ENCODE measurements at regions not wholly inside any gene's neighbourhood (a gene's known extent, or its start where the extent isn't known, plus 50 kb on each side); places are given as distances from the start of the nearest gene placed in this dataset.

DNA sequence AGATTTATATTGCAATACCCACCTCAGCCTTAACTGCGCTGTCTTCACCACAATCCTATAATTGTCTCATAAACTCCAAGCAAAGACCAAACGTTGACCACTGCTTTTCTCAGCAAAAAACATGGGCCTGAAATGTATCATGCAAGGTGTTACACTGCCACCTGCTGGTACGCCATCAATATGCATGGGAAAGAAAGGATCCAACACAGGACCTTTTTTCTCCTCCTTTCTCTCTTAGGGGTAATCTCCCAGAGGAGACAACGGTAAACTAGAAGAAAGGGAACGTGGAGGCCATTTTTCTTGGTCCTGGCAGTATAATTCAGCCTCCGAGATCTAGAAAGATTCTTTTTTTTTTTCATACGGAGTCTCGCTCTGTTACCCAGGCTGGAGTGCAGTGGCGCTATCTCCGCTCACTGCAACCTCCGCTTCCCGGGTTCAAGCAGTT lies 79.1 kb upstream of the MPP7 start:
- Histone ChIP-seq H3K4me1 (replicated peaks) (no peaks in the 10 kb centered on the region), H3K36me3 (no peaks in the 10 kb centered on the region), H3K9me3 (no peaks in the 10 kb centered on the region), H3K4me3 (no peak overlapping the region), H3K27me3 (replicated peaks; ENCODE audit: insufficient read depth) (no peaks in the 10 kb centered on the region), H3K27ac (no peak overlapping the region)
- no peak for TF ChIP-seq POLR2A (IDR thresholded peaks at IDR 0.05)
- TF ChIP-seq, protein P1, sequence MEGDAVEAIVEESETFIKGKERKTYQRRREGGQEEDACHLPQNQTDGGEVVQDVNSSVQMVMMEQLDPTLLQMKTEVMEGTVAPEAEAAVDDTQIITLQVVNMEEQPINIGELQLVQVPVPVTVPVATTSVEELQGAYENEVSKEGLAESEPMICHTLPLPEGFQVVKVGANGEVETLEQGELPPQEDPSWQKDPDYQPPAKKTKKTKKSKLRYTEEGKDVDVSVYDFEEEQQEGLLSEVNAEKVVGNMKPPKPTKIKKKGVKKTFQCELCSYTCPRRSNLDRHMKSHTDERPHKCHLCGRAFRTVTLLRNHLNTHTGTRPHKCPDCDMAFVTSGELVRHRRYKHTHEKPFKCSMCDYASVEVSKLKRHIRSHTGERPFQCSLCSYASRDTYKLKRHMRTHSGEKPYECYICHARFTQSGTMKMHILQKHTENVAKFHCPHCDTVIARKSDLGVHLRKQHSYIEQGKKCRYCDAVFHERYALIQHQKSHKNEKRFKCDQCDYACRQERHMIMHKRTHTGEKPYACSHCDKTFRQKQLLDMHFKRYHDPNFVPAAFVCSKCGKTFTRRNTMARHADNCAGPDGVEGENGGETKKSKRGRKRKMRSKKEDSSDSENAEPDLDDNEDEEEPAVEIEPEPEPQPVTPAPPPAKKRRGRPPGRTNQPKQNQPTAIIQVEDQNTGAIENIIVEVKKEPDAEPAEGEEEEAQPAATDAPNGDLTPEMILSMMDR (IDR thresholded peaks at IDR 0.05), result peak; percentile 95 to 99 (median 97)
- peak; percentile 92 for TF ChIP-seq POLR2AphosphoS5 (IDR thresholded peaks at IDR 0.05)
- DNase-seq (ENCODE audit: low spot score), result peak; percentile 85
- intact Hi-C loops (cut with DNase I), result loop anchor here (1.0 to 10.0 kb wide), 3 partner anchors 79 to 827 kb away; partner anchors contain the start of gene MPP7
- 40% methylated on average over 12 of the region's 12 CpGs for WGBS

- Histone ChIP-seq H3K4me1 (replicated peaks) (no peaks in the 10 kb centered on the region), H3K27me3 (replicated peaks; ENCODE audit: insufficient read depth) (no peaks in the 10 kb centered on the region), H3K9me3 (no peaks in the 10 kb centered on the region), H3K36me3 (no peaks in the 10 kb centered on the region), H3K4me3 (no peak overlapping the region), H3K27ac (no peak overlapping the region)
- TF ChIP-seq POLR2A (IDR thresholded peaks at IDR 0.05) (no peak), POLR2AphosphoS5 (IDR thresholded peaks at IDR 0.05) (no peak)
- TF ChIP-seq, protein P1 (IDR thresholded peaks at IDR 0.05), result no peak
- intact Hi-C loops (cut with DNase I), result loop anchor here (1.0 to 10.0 kb wide), 3 partner anchors 80 to 828 kb away; partner anchors contain the start of gene MPP7
- WGBS, result 72% methylated on average over 13 of the region's 13 CpGs
- DNase-seq (ENCODE audit: low spot score), result no peak
Measured at GRCh38 chr10:28382525-28383269, 79.8 kb upstream of the MPP7 start.

DNA sequence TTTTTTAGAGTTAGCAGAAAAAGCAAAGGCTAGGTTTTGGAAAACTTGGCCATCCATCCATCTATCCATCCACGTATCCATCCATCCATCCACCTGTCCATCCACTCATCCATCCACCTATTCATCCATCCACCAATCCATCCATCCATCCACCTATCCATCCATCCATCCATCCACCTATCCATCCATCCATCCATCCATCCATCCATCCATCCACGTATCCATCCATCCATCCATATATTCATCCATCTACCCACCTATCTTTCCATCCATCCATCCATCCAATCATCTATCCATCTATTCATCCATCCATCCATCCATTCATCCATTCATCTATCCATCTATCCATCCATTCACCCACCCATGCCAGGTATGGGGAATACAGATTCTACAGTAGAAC lies 81.7 kb upstream of the MPP7 start:
- Histone ChIP-seq H3K4me3 (no peak overlapping the region), H3K27ac (no peak overlapping the region), H3K9me3 (no peaks in the 10 kb centered on the region), H3K4me1 (replicated peaks) (no peaks in the 10 kb centered on the region), H3K27me3 (replicated peaks; ENCODE audit: insufficient read depth) (no peaks in the 10 kb centered on the region), H3K36me3 (no peaks in the 10 kb centered on the region)
- TF ChIP-seq, protein P1 (IDR thresholded peaks at IDR 0.05), result no peak
- TF ChIP-seq POLR2AphosphoS5 (IDR thresholded peaks at IDR 0.05) (no peak), POLR2A (IDR thresholded peaks at IDR 0.05) (no peak)
- DNase-seq (ENCODE audit: low spot score), result no peak
- 87% methylated on average over 2 of the region's 2 CpGs for WGBS
- intact Hi-C loops (cut with DNase I), result loop anchor here (10.0 kb wide), 1 partner anchor 830 kb away; no protein-coding TSS in a partner anchor

GRCh38 chr10:28385748-28386502 lies 83.1 kb upstream of the MPP7 start:
- no peaks in the 10 kb centered on the region for H3K4me1 ChIP-seq (replicated peaks)
- no peaks in the 10 kb centered on the region for H3K36me3 ChIP-seq
- DNase-seq (ENCODE audit: low spot score), result no peak
- no peaks in the 10 kb centered on the region for H3K9me3 ChIP-seq
- 84% methylated on average over 6 of the region's 6 CpGs for WGBS
- no peak overlapping the region for H3K27ac ChIP-seq
- no peak overlapping the region for H3K4me3 ChIP-seq
- H3K27me3 ChIP-seq (replicated peaks; ENCODE audit: insufficient read depth), result no peaks in the 10 kb centered on the region
- intact Hi-C loops (cut with DNase I), result loop anchor here (10.0 kb wide), 1 partner anchor 831 kb away; no protein-coding TSS in a partner anchor
- TF ChIP-seq POLR2AphosphoS5 (IDR thresholded peaks at IDR 0.05), result no peak
- TF ChIP-seq, protein P1 (IDR thresholded peaks at IDR 0.05), result no peak
